Natural killer cell treated with Interleukin-12 subunit alpha and Interleukin-12 subunit beta and Interleukin-15 and Interleukin-18, amount 100 ng/mL, for 72 hours (primary cell): ENCODE measurements at regions not wholly inside any gene's neighbourhood (a gene's known extent, or its start where the extent isn't known, plus 50 kb on each side); places are given as distances from the start of the nearest gene placed in this dataset.
"Not testable (repeated sequence)": the region's sequence is repeated elsewhere in the genome, so short reads cannot be mapped to it uniquely, and the experiment has no call there.

Source experiments
- ATAC-seq, 2 donors: fragments of 150-1000 bp; cut with Tn5 transposase in 1 of 2; sonication (Bioruptor Pico), chemical (Tn5 transposase) in 1 of 2; 2 replicates each; pipeline ENCODE4 v1.10.0; 2021
- DNase-seq: peaks from one replicate; pipeline ENCODE4 v3.0.0; 2022; ENCODE audit warnings: low spot score
- H3K27ac Mint-ChIP-seq, 2 donors: 1 replicate in 1 of 2; 2 replicates in 1 of 2; pipeline ENCODE4 v1.8.0; 2022; ENCODE audit warnings: mixed read lengths in 2 of 2, mild to moderate bottlenecking in 1 of 2, moderate library complexity in 1 of 2
- H3K27me3 Mint-ChIP-seq, 2 donors: 1 replicate in 1 of 2; 2 replicates in 1 of 2; pipeline ENCODE4 v1.8.0; 2022; ENCODE audit warnings: mixed read lengths in 2 of 2
- H3K36me3 Mint-ChIP-seq: one replicate; pipeline ENCODE4 v1.8.0; 2022; ENCODE audit warnings: mixed read lengths
- H3K4me1 Mint-ChIP-seq, 2 donors: 1 replicate in 1 of 2; 2 replicates in 1 of 2; pipeline ENCODE4 v1.8.0; 2022; ENCODE audit warnings: low read depth in 2 of 2, mixed read lengths in 2 of 2, mild to moderate bottlenecking in 1 of 2
- H3K4me3 Mint-ChIP-seq: one replicate; pipeline ENCODE4 v1.8.0; 2022; ENCODE audit warnings: mixed read lengths
- H3K9me3 Mint-ChIP-seq: 2 replicates; pipeline ENCODE4 v1.8.0; 2022; ENCODE audit warnings: mixed read lengths

DNA sequence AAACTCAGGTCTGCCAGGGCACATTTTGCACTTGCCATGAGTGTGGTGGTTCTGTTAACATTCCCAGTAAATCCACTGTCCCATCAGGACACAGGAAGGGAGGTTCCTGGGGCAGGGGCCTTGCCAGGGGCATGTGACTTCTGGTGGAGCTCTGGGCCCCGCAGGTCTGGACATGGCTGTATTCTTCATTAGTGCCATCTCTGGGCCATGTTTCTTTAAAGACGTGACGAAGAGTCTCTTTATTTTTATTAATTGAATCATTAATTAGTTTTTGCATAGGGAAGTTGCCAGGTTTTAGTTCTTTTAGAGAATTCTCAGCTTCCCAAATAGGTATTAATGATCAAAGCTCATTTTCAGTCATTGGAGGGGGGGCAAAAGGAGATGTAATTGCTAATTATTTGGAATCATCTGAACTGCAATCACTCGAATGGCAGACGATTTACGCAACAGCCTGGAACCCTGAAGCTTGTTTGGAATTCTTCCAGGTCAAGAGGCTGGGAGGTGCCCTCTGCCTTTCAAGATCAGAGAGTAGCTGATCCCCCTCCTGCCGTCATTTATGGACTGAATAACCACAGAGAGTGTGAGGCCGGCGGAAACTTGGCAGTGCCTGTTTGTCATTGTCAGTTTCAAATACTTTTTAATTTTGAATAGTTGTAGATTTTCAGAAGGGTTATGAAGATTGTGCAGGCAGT lies 106.2 kb downstream of the RTP5 start:
- no peaks in the 10 kb centered on the region for H3K27me3 Mint-ChIP-seq
- H3K4me3 Mint-ChIP-seq = no peak overlapping the region
- no peaks in the 10 kb centered on the region for H3K4me1 Mint-ChIP-seq
- H3K36me3 Mint-ChIP-seq = no peaks in the 10 kb centered on the region
- DNase-seq (no peak), ATAC-seq (no peak)
- H3K9me3 Mint-ChIP-seq = no peaks in the 10 kb centered on the region
- no peak overlapping the region for H3K27ac Mint-ChIP-seq

- DNase-seq = no peak
- Mint-ChIP-seq H3K9me3 (no peaks in the 10 kb centered on the region), H3K36me3 (no peaks in the 10 kb centered on the region), H3K27ac (no peak overlapping the region), H3K4me3 (no peak overlapping the region), H3K27me3 (no peaks in the 10 kb centered on the region), H3K4me1 (no peaks in the 10 kb centered on the region)
- no peak for ATAC-seq
These were observed 106.8 kb downstream of the RTP5 start for GRCh38 chr2:241976296-241976695.

- Mint-ChIP-seq H3K27ac (no peak overlapping the region), H3K27me3 (no peaks in the 10 kb centered on the region), H3K36me3 (no peaks in the 10 kb centered on the region), H3K4me1 (no peaks in the 10 kb centered on the region), H3K9me3 (no peaks in the 10 kb centered on the region), H3K4me3 (no peak overlapping the region)
- ATAC-seq (peak in 1 of 2 donors; percentile 53), DNase-seq (no peak)
These were observed 108.2 kb downstream of the RTP5 start for GRCh38 chr2:241977557-241978300.

DNA sequence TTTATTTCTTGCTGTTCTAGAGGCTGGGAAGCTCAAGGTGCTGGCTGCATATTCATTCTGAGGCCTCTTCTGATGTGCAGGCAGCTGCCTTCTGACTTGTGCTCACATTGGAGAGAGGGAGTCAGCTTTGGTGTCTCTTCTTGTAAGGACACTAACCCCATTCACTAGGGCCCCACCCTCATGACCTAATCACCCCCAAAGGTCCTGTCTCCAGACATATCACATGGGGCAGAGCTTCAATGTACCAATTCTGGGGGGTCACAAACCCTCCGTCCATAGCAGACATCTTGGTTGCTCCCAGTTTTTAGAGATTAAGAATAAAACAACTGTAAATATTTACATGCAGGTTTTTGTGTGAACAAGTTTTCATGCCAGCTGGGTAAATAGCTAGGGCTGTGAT lies 109.1 kb downstream of the RTP5 start:
- DNase-seq = no peak
- Mint-ChIP-seq H3K27me3 (no peaks in the 10 kb centered on the region), H3K4me1 (no peaks in the 10 kb centered on the region), H3K36me3 (no peaks in the 10 kb centered on the region), H3K4me3 (no peak overlapping the region), H3K9me3 (no peaks in the 10 kb centered on the region), H3K27ac (no peak overlapping the region)
- ATAC-seq = no peak

GRCh38 chr2:241980193-241980592 lies 110.7 kb downstream of the RTP5 start:
- DNase-seq (no peak), ATAC-seq (no peak)
- H3K27me3 Mint-ChIP-seq = no peaks in the 10 kb centered on the region
- peaks cover 0 to 9% of the 10 kb centered on the region in 2 donors for H3K4me1 Mint-ChIP-seq
- no peak overlapping the region for H3K27ac Mint-ChIP-seq
- no peaks in the 10 kb centered on the region for H3K36me3 Mint-ChIP-seq
- H3K9me3 Mint-ChIP-seq = no peaks in the 10 kb centered on the region
- no peak overlapping the region for H3K4me3 Mint-ChIP-seq

DNA sequence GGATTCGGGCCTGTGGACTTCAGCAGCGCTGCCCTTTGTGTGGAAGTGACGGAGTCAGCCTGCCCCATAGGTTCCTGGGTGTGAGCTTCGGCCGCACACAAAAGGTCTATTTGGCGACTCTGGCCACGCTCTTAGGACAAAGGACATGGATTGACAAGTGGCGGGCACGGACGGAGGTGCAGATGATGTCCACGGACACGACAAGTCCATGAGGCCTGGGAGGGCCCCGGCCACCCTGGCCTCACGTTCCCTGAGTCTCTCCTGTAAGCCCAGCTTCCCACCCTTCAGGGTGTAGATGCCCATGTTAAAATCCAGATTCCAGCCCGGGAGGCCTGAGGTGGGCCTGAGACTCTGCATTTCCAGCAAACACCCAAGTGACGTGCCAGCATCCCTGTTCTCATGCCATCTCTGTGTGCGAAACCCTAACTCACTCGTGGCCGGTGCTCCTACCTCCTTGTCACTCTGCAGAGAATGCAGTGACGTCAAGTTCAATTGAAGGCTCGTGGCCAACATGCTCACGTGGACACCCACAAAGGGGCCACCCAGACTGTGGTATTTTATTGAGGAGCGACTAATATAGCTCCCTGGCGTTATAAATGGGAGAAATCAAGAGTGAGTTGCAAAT lies 111.7 kb downstream of the RTP5 start:
- Mint-ChIP-seq H3K9me3 (no peaks in the 10 kb centered on the region), H3K4me1 (peaks cover 3 to 15% of the 10 kb centered on the region in 2 donors), H3K27ac (no peak overlapping the region), H3K27me3 (peaks cover 0 to 2% of the 10 kb centered on the region in 2 donors), H3K4me3 (no peak overlapping the region), H3K36me3 (no peaks in the 10 kb centered on the region)
- DNase-seq (no peak), ATAC-seq (no peak)

DNA sequence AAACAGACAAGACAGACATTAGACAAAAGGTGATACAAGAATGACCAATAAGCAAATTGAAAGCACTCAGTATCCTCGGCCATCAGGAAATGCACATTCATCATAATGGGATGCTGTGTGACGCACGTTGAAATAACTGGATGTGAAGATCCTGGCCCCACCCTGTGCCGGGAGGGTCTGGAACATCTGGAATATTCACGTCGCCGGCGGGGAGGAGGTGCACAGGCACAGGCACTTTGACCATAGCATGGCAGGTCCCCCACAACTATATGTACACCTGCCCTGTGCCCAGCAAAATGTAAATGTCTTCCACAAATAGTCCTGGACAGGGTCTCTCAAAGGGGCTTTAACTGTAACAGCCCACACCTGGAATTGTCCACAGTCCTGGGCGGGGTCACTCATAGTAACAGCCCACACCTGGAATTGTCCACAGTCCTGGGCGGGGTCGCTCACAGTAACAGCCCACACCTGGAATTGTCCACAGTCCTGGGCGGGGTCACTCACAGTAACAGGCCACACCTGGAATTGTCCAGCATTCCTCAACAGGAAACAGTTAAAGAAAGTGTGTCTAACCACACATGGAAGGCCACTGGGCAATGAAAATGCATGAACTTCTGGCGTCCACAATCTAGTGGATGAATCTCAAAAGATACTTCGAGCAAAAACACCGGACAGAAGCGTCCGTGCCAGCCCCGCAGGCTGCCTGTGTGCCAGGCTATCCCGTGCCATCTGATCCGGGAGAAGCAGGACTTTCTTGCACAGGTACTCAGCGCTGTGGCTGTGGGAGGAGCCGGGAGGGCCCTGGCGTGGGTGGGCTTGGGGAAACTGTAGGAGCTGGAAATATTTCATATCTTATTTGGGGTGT lies 113.4 kb downstream of the RTP5 start:
- no peaks in the 10 kb centered on the region for H3K36me3 Mint-ChIP-seq
- H3K4me1 Mint-ChIP-seq = peaks cover 3 to 15% of the 10 kb centered on the region in 2 donors
- peaks cover 0 to 2% of the 10 kb centered on the region in 2 donors for H3K27me3 Mint-ChIP-seq
- DNase-seq (no peak), ATAC-seq (no peak)
- H3K9me3 Mint-ChIP-seq = no peaks in the 10 kb centered on the region
- H3K4me3 Mint-ChIP-seq = no peak overlapping the region
- no peak overlapping the region for H3K27ac Mint-ChIP-seq

GRCh38 chr2:241983571-241984270 lies 114.2 kb downstream of the RTP5 start:
- H3K9me3 Mint-ChIP-seq = no peaks in the 10 kb centered on the region
- peaks cover 0 to 2% of the 10 kb centered on the region in 2 donors for H3K27me3 Mint-ChIP-seq
- ATAC-seq (no peak), DNase-seq (no peak)
- no peak overlapping the region for H3K27ac Mint-ChIP-seq
- H3K36me3 Mint-ChIP-seq = no peaks in the 10 kb centered on the region
- peaks cover 3 to 15% of the 10 kb centered on the region in 2 donors for H3K4me1 Mint-ChIP-seq
- H3K4me3 Mint-ChIP-seq = no peak overlapping the region

- ATAC-seq (no peak), DNase-seq (no peak)
- peaks cover 0 to 2% of the 10 kb centered on the region in 2 donors for H3K27me3 Mint-ChIP-seq
- no peak overlapping the region for H3K27ac Mint-ChIP-seq
- no peaks in the 10 kb centered on the region for H3K9me3 Mint-ChIP-seq
- peaks cover 3 to 15% of the 10 kb centered on the region in 2 donors for H3K4me1 Mint-ChIP-seq
- H3K4me3 Mint-ChIP-seq = no peak overlapping the region
- no peaks in the 10 kb centered on the region for H3K36me3 Mint-ChIP-seq
These were observed 114.7 kb downstream of the RTP5 start for GRCh38 chr2:241984271-241984655.

DNA sequence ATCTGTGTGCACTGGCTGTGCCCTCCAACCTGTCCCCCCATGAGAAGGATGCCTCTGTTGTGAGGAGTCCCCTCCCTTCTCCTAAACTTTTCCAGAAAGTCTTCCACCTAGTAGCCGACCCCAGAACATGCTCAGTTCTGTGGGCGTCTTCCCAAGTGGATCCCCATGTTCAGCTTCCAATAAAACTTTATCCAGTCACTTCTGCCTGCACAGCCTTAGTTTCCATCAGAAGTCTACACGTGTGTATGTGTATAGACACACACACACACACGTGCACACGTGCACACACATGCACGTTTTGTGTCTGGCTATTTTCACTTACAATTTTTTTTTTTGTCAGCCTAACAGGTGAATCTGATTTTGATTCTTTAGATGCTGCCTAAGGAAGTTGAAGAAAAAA lies 115.1 kb downstream of the RTP5 start:
- ATAC-seq (no peak), DNase-seq (no peak)
- Mint-ChIP-seq H3K4me1 (peaks cover 3 to 15% of the 10 kb centered on the region in 2 donors), H3K27me3 (peaks cover 0 to 2% of the 10 kb centered on the region in 2 donors), H3K27ac (no peak overlapping the region), H3K9me3 (no peaks in the 10 kb centered on the region), H3K4me3 (no peak overlapping the region), H3K36me3 (no peaks in the 10 kb centered on the region)

DNA sequence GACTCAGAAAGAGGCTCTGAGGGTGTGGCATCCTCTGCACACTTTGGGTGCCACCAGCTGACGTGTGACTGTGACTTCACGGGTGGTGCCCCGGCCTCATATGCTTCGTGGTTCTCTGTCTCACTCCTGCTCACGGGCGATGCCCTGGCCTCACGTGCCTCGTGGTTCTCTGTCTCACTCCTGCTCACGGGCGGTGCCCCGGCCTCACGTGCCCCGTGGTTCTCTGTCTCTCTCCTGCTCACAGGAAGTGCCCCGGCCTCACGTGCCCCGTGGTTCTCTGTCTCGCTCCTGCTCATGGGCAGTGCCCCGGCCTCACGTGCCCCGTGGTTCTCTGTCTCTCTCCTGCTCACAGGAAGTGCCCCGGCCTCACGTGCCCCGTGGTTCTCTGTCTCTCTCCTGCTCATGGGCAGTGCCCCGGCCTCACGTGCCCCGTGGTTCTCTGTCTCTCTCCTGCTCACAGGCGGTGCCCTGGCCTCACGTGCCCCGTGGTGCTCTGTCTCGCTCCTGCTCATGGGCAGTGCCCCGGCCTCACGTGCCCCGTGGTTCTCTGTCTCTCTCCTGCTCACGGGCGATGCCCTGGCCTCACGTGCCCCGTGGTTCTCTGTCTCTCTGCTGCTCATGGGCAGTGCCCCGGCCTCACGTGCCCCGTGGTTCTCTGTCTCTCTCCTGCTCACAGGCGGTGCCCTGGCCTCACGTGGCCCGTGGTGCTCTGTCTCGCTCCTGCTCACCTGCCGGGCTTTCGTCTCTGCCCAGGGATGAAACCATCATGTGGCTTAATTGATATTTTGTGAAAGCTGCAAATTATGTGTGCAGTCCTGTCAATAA lies 115.8 kb downstream of the RTP5 start:
- not testable (repeated sequence) for H3K4me3 Mint-ChIP-seq, ATAC-seq, H3K36me3 Mint-ChIP-seq, H3K27ac Mint-ChIP-seq, H3K9me3 Mint-ChIP-seq, DNase-seq, H3K27me3 Mint-ChIP-seq
- peaks cover 3 to 15% of the 10 kb centered on the region in 2 donors for H3K4me1 Mint-ChIP-seq

- peaks cover 3 to 15% of the 10 kb centered on the region in 2 donors for H3K4me1 Mint-ChIP-seq
- ATAC-seq (no peak), DNase-seq (no peak)
- H3K4me3 Mint-ChIP-seq = no peak overlapping the region
- H3K27me3 Mint-ChIP-seq = peaks cover 0 to 2% of the 10 kb centered on the region in 2 donors
- no peaks in the 10 kb centered on the region for H3K9me3 Mint-ChIP-seq
- H3K27ac Mint-ChIP-seq = no peak overlapping the region
- no peaks in the 10 kb centered on the region for H3K36me3 Mint-ChIP-seq
These were observed 116.4 kb downstream of the RTP5 start for GRCh38 chr2:241985986-241986329.
